ENCODE measurements at regions not wholly inside any gene's neighbourhood (a gene's known extent, or its start where the extent isn't known, plus 50 kb on each side); places are given as distances from the start of the nearest gene placed in this dataset.

- no peak for FAIRE-seq
- Histone ChIP-seq H3K9me3 (ENCODE audit: low read length) (peaks cover 31% of the 10 kb centered on the region), H3K79me2 (ENCODE audit: insufficient read depth, low read length) (no peaks in the 10 kb centered on the region), H3K4me2 (ENCODE audit: low read depth, low read length) (no peak overlapping the region), H3K9ac (ENCODE audit: insufficient read depth, low read depth, low read length) (no peak overlapping the region), H4K20me1 (ENCODE audit: insufficient read depth, low read length) (no peaks in the 10 kb centered on the region), H3K4me1 (ENCODE audit: insufficient read depth, low read length) (no peaks in the 10 kb centered on the region), H2AFZ (ENCODE audit: low read length) (no peak overlapping the region), H3K27ac (ENCODE audit: extremely low read length, insufficient read depth, low read length) (no peak overlapping the region), H3K27me3 (ENCODE audit: control insufficient read depth in 1 of 2, insufficient read depth in 2 of 2, low read length in 2 of 2) (no peaks in the 10 kb centered on the region), H3K36me3 (replicated peaks in 1 of 2; ENCODE audit: control insufficient read depth in 1 of 2, insufficient read depth in 2 of 2, low read length in 2 of 2) (no peaks in the 10 kb centered on the region), H3K4me3 (replicated peaks in 1 of 3; ENCODE audit: insufficient read depth in 1 of 3, low read depth in 2 of 3, low read length in 3 of 3) (no peak overlapping the region)
- BruUV-seq (replicated peaks), result no TSS peak
- in situ Hi-C loops (cut with HindIII; ENCODE audit: extremely low pct_ligation_motif_present, low pct_unique_long_range_greater_than_20kb), result no loop called here
- ChIA-PET POLR2A (no interaction called here), CTCF (ENCODE audit: low intra/inter-chr PET ratio, low total read pairs) (no interaction called here)
- TF ChIP-seq POLR2AphosphoS5 (IDR thresholded peaks at IDR 0.05; ENCODE audit: low read depth, low read length) (no peak), KLF9 (CRISPR knock-in tag; IDR thresholded peaks at IDR 0.05; ENCODE audit: low read depth) (no peak), MTERF4 (CRISPR knock-in tag; IDR thresholded peaks at IDR 0.05) (no peak), HOXA5 (CRISPR knock-in tag; IDR thresholded peaks at IDR 0.05) (no peak)
- DNase-seq (ENCODE audit: low spot score), result no peak
- ATAC-seq, result no peak
- 2% methylated on average over 5 of the region's 5 CpGs for WGBS (ENCODE audit: low lambda C conversion rate)
- intact Hi-C loops (cut with micrococcal nuclease; ENCODE audit: unreplicated experiment), result no loop called here
Observed at GRCh38 chr3:22792533-22792932, 410.6 kb upstream of the UBE2E2 start.

- POLR2A ChIA-PET, result no interaction called here
- FAIRE-seq (no peak), DNase-seq (ENCODE audit: low spot score) (no peak), ATAC-seq (no peak)
- intact Hi-C loops (cut with micrococcal nuclease; ENCODE audit: unreplicated experiment) (no loop called here), in situ Hi-C loops (cut with HindIII; ENCODE audit: extremely low pct_ligation_motif_present, low pct_unique_long_range_greater_than_20kb) (no loop called here)
- WGBS (ENCODE audit: low lambda C conversion rate), result 0% methylated on average over 2 of the region's 2 CpGs
- Histone ChIP-seq H3K27ac (ENCODE audit: extremely low read length, insufficient read depth, low read length) (no peak overlapping the region), H3K9ac (ENCODE audit: insufficient read depth, low read depth, low read length) (no peak overlapping the region), H3K4me2 (ENCODE audit: low read depth, low read length) (no peak overlapping the region), H3K36me3 (replicated peaks in 1 of 2; ENCODE audit: control insufficient read depth in 1 of 2, insufficient read depth in 2 of 2, low read length in 2 of 2) (no peaks in the 10 kb centered on the region), H4K20me1 (ENCODE audit: insufficient read depth, low read length) (no peaks in the 10 kb centered on the region), H2AFZ (ENCODE audit: low read length) (no peak overlapping the region), H3K9me3 (ENCODE audit: low read length) (peaks cover 21% of the 10 kb centered on the region), H3K4me3 (replicated peaks in 1 of 3; ENCODE audit: insufficient read depth in 1 of 3, low read depth in 2 of 3, low read length in 3 of 3) (no peak overlapping the region), H3K27me3 (ENCODE audit: control insufficient read depth in 1 of 2, insufficient read depth in 2 of 2, low read length in 2 of 2) (no peaks in the 10 kb centered on the region), H3K79me2 (ENCODE audit: insufficient read depth, low read length) (no peaks in the 10 kb centered on the region), H3K4me1 (ENCODE audit: insufficient read depth, low read length) (no peaks in the 10 kb centered on the region)
- CTCF ChIA-PET (ENCODE audit: low intra/inter-chr PET ratio, low total read pairs), result no interaction called here
- BruUV-seq (replicated peaks), result no TSS peak
- no peak for TF ChIP-seq MTA1 (CRISPR knock-in tag; IDR thresholded peaks at IDR 0.05; ENCODE audit: borderline replicate concordance)
- no peak for TF ChIP-seq AKNA (CRISPR knock-in tag; IDR thresholded peaks at IDR 0.05; ENCODE audit: borderline replicate concordance)
- TF ChIP-seq YY1 (IDR thresholded peaks at IDR 0.05; ENCODE audit: insufficient read depth, insufficient replicate concordance, low read depth, low read length), result no peak
- TF ChIP-seq ZNF605 (CRISPR knock-in tag; IDR thresholded peaks at IDR 0.05), result no peak
- no peak for TF ChIP-seq KLF9 (CRISPR knock-in tag; IDR thresholded peaks at IDR 0.05; ENCODE audit: low read depth)
- no peak for TF ChIP-seq MXD4 (CRISPR knock-in tag; IDR thresholded peaks at IDR 0.05)
- no peak for TF ChIP-seq PAXIP1 (CRISPR knock-in tag; conservative IDR thresholded peaks at IDR 0.05)
Observed at GRCh38 chr3:22795917-22796316, 407.2 kb upstream of the UBE2E2 start.

Measured in HepG2 (cell line).